ENCODE measurements at regions not wholly inside any gene's neighbourhood (a gene's known extent, or its start where the extent isn't known, plus 50 kb on each side); places are given as distances from the start of the nearest gene placed in this dataset.

GRCh38 chr13:50082426-50083281 lies 67.4 kb downstream of the KCNRG start:
- ATAC-seq (ENCODE audit: low FRiP score) (peak; percentile 80), DNase-seq (ENCODE audit: low spot score) (peak; percentile 51)
- no peak for TF ChIP-seq CTCF (IDR thresholded peaks at IDR 0.05)

DNA sequence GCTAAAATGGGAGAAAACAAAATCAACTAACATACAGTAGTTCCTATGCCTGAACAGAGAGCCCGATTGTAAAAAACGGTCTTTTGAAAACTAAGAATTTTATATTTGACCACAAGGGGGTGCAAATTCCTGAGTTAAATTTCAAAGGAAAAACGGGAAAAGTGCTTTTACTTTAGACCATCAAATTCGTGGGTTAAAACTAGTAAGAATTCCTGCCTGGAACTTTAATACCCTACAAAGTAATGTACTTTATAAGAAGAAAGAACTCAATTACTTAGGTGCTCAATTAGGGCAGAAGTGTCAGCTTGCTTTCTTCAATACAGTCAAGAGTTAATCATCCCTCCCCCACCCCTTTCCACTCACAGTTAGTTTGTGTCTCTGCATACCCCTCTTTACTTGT lies 69.8 kb downstream of the KCNRG start:
- no peak for ATAC-seq (ENCODE audit: low FRiP score)
- TF ChIP-seq CTCF (IDR thresholded peaks at IDR 0.05), result no peak
- DNase-seq (ENCODE audit: low spot score), result no peak

GRCh38 chr13:50089633-50090032 lies 74.4 kb downstream of the KCNRG start:
- DNase-seq (ENCODE audit: low spot score), result no peak

DNA sequence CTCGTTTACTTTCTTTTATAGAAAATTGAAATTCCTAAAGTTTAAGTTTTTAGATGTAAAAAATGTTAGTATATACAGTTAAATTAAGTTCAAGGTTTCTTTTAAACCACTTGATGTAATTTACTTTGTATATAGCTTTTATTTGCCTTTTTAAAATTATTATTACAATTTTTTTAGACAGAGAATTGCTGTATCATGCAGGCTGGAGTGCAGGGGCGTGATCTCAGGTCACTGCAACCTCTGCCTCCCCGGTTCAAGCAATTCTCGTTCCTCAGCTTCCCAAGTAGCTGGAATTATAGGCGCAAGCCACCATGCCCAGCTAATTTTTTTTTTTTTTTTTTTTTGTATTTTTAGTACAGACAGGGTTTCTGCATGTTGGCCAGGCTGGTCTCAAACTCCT lies 75.0 kb downstream of the KCNRG start:
- no peak for TF ChIP-seq CTCF (IDR thresholded peaks at IDR 0.05)
- DNase-seq (ENCODE audit: low spot score) (no peak), ATAC-seq (ENCODE audit: low FRiP score) (no peak)

More at GRCh38 chr13:50089633-50090032, 74.4 kb downstream of the KCNRG start:
- ATAC-seq (ENCODE audit: low FRiP score), result no peak
- TF ChIP-seq CTCF (IDR thresholded peaks at IDR 0.05), result no peak

DNA sequence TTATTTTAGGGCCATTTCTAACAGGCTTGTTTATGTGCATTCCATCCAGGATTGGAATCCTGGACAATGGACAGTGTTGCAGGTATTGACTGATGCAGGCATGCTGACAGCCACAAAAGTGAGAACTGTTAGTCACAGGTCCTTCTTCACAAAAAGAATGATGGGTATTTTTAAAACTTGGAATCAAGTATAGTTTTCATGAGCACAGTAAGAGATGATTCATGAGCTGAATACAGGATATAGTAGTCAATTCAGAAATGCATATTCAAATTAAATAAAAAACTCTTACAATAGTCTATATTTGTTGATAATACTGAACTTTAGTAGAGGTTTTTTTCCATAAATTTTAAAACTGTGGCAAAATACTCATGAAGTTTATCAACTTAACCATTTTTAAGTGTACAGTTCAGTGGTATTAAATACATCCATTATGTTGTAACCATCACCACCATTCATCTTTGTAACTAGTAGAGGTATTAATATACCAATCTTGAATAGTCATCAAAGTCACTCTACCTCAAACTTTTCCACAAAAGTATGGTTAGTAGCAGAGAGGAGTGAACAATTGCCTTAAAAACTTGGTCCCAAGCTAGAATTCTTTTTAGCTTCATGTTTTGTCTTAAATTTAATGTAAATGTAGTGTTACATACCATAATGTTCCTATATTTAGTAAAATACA lies 79.5 kb downstream of the KCNRG start:
- no peak for TF ChIP-seq CTCF (IDR thresholded peaks at IDR 0.05)
- no peak for ATAC-seq (ENCODE audit: low FRiP score)

DNA sequence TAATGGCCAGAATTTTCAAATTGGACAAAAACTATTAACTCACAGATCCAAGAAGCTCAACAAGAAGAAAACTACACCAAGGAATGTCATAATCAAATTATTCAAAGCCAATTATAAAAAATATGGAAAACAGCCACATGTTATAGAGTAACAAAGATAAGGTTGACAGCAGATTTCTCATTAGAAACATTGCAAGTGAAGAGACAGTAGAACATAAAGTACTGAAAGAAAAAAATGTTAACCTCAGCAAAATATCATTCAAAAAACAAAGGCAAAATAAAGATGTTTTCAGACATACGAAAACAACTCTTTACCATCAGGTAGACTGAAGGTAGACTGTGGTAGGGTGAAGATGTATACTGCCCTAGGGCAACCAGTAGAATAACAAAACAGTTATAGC lies 83.4 kb downstream of the KCNRG start:
- ATAC-seq (ENCODE audit: low FRiP score), result no peak
- no peak for TF ChIP-seq CTCF (IDR thresholded peaks at IDR 0.05)
- DNase-seq (ENCODE audit: low spot score), result no peak

More for the DNA sequence above, 79.5 kb downstream of the KCNRG start:
- no peak for DNase-seq (ENCODE audit: low spot score)
